Subcutaneous adipose tissue (tissue), 1 donor: ENCODE measurements at regions not wholly inside any gene's neighbourhood (a gene's known extent, or its start where the extent isn't known, plus 50 kb on each side); places are given as distances from the start of the nearest gene placed in this dataset.

ENCODE experiments used
- TF ChIP-seq, protein P1 (sequence below): fragments of 450-650 bp; IDR thresholded peaks from one replicate; pipeline ENCODE4 v1.5.1; 2016; ENCODE audit warnings: low read depth, mild to moderate bottlenecking, control low read depth, antibody characterized with exemption, moderate library complexity

DNA sequence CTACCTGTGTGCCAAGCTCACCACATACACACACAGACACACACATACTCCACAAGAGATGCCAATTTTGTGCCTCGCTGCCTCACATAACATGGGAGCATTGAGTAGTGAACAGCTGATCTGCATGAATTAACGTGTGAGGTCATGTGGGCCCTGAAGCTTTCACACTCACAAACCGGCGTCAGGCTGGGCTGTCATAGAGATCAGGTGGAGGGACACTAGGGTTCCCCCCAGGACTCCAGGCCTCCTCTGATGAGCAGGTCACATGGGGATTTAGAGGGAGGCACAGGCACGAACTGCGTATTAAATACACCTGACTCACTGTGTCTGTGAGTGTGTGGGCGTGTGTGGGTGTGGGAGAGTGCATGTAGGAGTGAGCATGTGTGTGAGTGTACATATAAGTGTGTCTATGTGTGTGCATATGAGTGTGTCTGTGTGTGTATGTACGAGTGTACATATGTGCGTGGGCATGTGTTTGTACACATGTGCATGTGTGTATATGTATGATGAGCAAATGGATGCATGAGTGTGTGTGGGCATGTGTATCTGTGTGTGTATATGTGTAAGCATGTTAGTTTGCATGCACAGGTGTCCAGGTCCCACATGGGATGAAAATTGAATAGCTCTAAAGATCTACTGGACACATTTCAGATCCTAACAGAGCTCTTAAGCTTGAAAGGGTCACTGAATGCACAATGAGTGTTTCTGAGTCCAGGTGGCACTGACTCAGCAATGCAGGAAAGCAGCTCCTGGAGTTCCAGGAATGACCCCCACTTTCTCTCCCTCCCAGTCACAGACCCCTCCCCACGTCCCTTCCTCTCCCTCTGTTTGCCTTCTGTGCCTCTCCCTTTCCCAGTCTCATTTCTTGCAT, 336.6 kb downstream of the PREX1 start:
- TF ChIP-seq, protein P1, sequence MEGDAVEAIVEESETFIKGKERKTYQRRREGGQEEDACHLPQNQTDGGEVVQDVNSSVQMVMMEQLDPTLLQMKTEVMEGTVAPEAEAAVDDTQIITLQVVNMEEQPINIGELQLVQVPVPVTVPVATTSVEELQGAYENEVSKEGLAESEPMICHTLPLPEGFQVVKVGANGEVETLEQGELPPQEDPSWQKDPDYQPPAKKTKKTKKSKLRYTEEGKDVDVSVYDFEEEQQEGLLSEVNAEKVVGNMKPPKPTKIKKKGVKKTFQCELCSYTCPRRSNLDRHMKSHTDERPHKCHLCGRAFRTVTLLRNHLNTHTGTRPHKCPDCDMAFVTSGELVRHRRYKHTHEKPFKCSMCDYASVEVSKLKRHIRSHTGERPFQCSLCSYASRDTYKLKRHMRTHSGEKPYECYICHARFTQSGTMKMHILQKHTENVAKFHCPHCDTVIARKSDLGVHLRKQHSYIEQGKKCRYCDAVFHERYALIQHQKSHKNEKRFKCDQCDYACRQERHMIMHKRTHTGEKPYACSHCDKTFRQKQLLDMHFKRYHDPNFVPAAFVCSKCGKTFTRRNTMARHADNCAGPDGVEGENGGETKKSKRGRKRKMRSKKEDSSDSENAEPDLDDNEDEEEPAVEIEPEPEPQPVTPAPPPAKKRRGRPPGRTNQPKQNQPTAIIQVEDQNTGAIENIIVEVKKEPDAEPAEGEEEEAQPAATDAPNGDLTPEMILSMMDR: no peak

DNA sequence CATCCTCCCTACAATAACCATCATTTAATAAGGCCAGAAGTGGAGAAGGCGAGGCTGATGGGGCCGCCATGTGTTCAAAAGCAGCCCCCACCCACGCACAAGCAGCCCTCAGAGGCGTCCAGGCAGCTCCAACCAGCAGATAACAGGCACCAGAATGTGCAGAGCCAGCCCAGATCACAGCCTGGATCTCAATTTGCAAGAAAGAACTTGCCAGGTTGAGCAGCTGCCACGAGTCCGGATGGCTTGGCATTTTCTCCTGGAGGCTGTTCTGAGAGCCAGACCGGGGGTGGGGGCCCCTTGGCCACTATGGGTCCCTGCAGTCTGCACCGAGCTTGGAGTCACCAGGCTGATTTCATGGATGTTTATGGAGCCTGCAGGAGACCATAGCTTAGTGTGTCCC, 338.1 kb downstream of the PREX1 start:
- TF ChIP-seq, protein P1: no peak

DNA sequence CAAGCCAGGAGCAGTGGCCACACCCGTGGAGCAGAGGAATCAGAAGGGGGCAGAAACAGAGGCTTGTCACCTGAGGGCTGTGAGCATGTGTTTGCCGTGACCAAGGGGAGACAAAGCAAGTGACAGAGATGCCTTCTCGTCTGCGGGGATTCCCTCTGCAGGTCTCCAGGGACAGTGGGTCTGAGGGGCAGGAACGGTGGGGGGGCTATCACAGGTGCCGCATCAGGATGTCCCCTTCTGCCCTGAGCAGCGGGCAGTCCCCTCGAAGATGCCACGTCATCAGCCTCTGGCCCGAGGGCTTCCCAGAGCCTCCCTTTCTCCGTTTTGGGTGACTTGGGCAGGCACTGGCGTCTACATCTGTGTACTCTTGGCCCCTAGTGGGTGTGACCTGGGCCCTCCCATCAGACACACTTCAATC, 338.7 kb downstream of the PREX1 start:
- TF ChIP-seq, protein P1: no peak

DNA sequence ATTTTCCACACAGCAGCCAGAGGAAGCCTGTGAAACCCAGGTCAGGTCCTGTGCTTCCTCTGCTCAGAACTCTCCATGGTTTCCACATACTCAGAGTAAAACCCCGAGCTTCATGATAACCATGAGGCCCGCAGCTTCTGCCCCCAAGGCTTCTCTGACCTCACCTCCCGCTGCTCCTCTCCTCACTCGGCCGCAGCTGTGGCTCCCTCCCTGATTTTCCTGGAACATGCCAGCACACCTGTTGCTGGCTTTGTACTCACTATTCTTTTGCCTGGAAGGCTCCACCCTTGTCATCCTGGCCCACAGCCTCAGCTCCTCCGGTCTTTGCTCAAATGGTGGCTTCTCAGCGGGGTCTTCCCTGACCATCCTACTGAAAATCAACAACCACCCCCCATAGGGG, 341.7 kb downstream of the PREX1 start:
- TF ChIP-seq, protein P1: no peak

DNA sequence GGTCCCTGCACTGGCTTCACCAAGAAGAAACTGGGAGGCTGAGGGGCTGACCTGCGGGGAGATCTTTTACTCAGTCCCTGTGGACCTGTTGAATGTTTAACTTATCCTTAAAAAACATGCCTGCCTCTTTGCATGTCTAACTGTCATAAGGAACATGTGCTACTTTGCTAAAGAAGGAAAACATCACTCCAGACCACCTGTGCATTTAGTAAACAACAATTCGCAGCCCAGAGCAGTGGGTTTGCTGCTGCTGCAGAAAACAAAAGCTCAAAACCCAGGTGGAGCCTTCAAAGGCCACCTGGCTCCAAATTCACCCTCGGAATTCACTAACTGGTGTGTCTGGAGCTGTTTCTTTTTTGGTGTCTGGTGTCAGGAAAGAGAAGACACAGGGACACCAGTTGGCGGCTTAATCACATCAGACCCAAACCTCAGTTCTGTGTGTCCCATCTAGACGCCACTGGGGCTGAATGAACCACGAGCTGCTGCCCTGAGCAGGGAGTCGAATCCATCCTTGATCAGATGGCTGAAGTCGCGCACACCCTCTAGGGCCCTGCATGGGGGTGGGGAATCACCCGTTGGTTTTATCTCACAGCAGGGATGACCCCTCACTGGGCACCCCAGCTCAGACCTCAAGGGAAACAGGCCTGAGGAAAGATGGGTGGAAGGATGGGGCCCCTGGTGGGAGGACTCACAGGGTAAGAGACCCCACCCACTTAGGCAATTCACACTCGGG, 344.3 kb downstream of the PREX1 start:
- TF ChIP-seq, protein P1: no peak

DNA sequence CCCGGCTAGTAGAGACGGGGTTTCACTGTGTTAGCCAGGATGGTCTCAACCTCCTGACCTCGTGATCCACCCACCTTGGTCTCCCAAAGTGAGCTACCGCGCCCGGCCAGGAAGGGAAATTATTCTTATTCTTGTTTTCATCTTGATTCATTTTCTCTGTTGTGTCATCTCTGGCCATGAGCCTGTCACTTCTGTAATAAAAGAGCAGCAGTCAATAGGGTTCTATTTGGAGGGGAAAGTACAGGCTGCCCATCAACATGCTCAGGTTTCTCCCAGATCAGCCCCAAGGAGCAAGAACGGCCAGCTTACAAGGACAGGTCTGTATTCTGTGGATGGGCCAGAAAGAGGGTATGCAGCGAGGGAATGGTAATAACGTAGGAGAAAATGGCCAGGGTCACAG, 345.0 kb downstream of the PREX1 start:
- TF ChIP-seq, protein P1: no peak

DNA sequence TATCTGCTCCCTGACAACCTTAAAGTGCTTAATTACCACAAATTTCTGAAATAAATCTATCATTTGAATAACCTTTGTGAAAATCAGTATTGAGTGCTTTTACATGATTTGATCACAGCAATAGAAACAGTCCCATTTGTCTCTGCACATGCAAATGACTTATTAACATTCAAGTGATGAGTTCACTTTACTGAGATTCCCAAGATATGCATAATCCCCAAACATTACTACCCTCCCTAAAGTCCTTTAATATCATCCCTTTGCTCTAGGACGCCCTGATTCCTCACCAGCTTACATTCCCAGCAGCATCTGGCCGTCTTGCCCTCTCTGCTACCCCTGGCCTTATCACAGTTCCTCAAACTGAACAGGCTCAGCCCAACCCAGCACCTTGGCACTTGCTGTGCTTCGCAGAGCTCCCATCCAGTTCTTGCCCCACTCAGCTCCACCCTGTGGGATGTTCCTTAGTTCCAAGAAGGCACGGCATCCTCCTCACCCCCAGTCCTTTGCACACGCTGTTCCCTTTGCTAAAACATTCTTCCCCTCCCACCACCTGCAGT, 347.5 kb downstream of the PREX1 start:
- TF ChIP-seq, protein P1: no peak
